T47D (cell line): ENCODE measurements at regions not wholly inside any gene's neighbourhood (a gene's known extent, or its start where the extent isn't known, plus 50 kb on each side); places are given as distances from the start of the nearest gene placed in this dataset.

ENCODE experiments used
- DNase-seq, 2 experiments: peaks; one replicate each; pipeline versions ENCODE4 v3.0.0 to v3.0.0-alpha.2; 2011 to 2012; ENCODE audit warnings: low read depth in 1 of 2, low spot score in 1 of 2
- JUND ChIP-seq: IDR thresholded peaks from 2 replicates; pipeline ENCODE4 v1.6.1; 2012; ENCODE audit warnings: low read depth
- in situ Hi-C: cut with HindIII; loops from 2 replicates; pipeline ENCODE4 v1.10.0; 2016; ENCODE audit warnings: low sequenced_read_pairs, low pct_unique_long_range_greater_than_20kb

- no peak for TF ChIP-seq JUND
- no peak for DNase-seq
- in situ Hi-C loops: no loop called here
Measured at GRCh38 chr16:13390093-13390985, 488.9 kb downstream of the SHISA9 start.

- no peak for TF ChIP-seq JUND
- in situ Hi-C loops: no loop called here
- no peak for DNase-seq
Measured at GRCh38 chr16:13390986-13391305, 489.5 kb downstream of the SHISA9 start.

GRCh38 chr16:13391337-13391736 lies 489.9 kb downstream of the SHISA9 start:
- no peak for TF ChIP-seq JUND

GRCh38 chr16:13392341-13392740 lies 490.9 kb downstream of the SHISA9 start:
- DNase-seq: no peak
- in situ Hi-C loops: no loop called here

More at GRCh38 chr16:13391337-13391736, 489.9 kb downstream of the SHISA9 start:
- in situ Hi-C loops: no loop called here
- no peak for DNase-seq

GRCh38 chr16:13393816-13394215 lies 492.4 kb downstream of the SHISA9 start:
- in situ Hi-C loops: no loop called here
- no peak for TF ChIP-seq JUND
- no peak for DNase-seq

More at GRCh38 chr16:13392341-13392740, 490.9 kb downstream of the SHISA9 start:
- no peak for TF ChIP-seq JUND

GRCh38 chr16:13394488-13394887 lies 493.1 kb downstream of the SHISA9 start:
- TF ChIP-seq JUND: no peak
- DNase-seq: no peak
- in situ Hi-C loops: no loop called here

DNA sequence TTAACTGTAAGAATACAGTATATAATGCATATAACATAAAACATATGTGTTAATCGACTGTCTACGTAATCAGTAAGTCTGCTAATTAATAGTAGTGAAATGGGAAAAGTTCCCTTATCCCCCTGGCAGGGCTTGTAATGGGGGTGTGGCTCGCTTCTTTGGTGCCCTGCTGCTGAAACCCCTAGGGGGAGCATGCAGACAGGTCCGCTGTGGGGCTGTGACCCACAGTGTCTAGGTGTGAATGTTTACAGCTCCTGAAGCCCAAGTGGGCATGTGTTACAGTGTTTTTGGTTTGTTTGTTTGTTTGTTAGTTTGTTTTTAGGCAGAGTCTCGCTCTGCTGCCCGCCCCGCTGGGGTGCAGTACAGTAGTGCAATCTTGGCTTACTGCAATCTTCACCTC lies 495.7 kb downstream of the SHISA9 start:
- DNase-seq: no peak
- no peak for TF ChIP-seq JUND
- in situ Hi-C loops: no loop called here

- DNase-seq: no peak
- in situ Hi-C loops: no loop called here
- no peak for TF ChIP-seq JUND
Measured at GRCh38 chr16:13401641-13402040, 500.2 kb downstream of the SHISA9 start.

GRCh38 chr16:13402601-13403000 lies 501.2 kb downstream of the SHISA9 start:
- no peak for DNase-seq
- in situ Hi-C loops: no loop called here
- no peak for TF ChIP-seq JUND

DNA sequence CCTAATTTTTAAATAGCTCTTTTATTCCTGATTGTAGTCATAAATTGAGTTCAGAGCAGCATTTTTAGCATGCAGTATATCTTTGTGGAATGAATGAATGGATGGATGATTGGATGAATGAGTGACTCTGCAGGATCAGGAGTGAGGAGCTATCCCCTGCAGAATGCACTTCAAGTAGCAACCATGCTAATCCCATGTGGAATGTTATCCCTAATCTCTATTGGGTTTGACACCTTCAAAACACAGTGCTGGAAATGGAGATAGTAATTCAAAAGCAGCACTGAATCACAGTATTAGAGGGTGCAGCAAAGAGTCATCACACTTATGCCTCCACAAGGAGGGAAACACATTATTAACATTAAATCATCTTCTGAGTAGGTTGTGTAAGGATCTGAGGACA lies 501.9 kb downstream of the SHISA9 start:
- no peak for TF ChIP-seq JUND
- DNase-seq: no peak
- in situ Hi-C loops: no loop called here

- no peak for DNase-seq
- TF ChIP-seq JUND: no peak
- in situ Hi-C loops: no loop called here
Measured at GRCh38 chr16:13414154-13414553, 505.8 kb upstream of the ERCC4 start.

- no peak for DNase-seq
- no peak for TF ChIP-seq JUND
- in situ Hi-C loops: no loop called here
Measured at GRCh38 chr16:13419589-13419988, 500.4 kb upstream of the ERCC4 start.

GRCh38 chr16:13421726-13422125 lies 498.2 kb upstream of the ERCC4 start:
- DNase-seq: no peak
- TF ChIP-seq JUND: no peak
- in situ Hi-C loops: no loop called here

DNA sequence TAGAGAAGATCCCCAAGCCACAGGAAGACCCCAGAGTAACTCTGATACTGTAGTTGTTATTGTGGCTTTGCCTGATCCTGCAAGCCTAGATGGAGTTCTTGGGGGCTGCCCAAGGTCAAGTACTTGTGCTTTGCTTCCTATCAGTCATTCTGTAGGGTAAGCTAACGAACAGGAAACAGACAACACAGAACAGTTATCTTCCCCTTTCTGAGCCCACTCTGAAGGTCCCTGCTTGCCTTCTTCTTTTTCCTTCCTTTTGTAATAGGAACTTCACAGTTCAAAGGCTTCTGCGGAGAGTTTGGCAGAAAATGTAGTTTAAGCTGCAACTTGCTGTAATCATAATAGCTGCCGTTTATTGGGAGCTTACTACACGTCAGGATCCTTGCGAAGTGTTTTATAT lies 494.1 kb upstream of the ERCC4 start:
- in situ Hi-C loops: no loop called here
- no peak for DNase-seq
- TF ChIP-seq JUND: no peak
